BJ (cell line): ENCODE measurements at regions not wholly inside any gene's neighbourhood (a gene's known extent, or its start where the extent isn't known, plus 50 kb on each side); places are given as distances from the start of the nearest gene placed in this dataset.

Experiments used
- CTCF ChIA-PET: fragments of 350-600 bp; formaldehyde crosslinking; extraction: SDS; loops from one replicate; lab custom pipeline; 2021; ENCODE audit warnings: antibody characterized with exemption, inconsistent platforms; lab: Yijun Ruan, JAX
- POLR2A ChIA-PET: fragments of 300-600 bp; sonication (Branson Sonifier 250); formaldehyde crosslinking; extraction: SDS; loops from one replicate; lab custom pipeline; 2021; ENCODE audit warnings: antibody characterized with exemption; lab: Charles Lee
- DNase-seq: peaks from one replicate; pipeline ENCODE4 v3.0.0-alpha.2; 2011; ENCODE audit warnings: low read depth
- H3K27me3 ChIP-seq: 2 replicates; pipeline ENCODE4 v1.6.0; 2011; ENCODE audit warnings: low read length; ENCODE audit not compliant: control insufficient read depth, insufficient read depth
- H3K36me3 ChIP-seq: 2 replicates; pipeline ENCODE4 v1.5.1; 2011; ENCODE audit warnings: low read length; ENCODE audit not compliant: control insufficient read depth, insufficient read depth
- H3K4me3 ChIP-seq: 2 replicates; pipeline ENCODE4 v1.5.1; 2011; ENCODE audit warnings: low read depth, mild to moderate bottlenecking, control low read depth, low read length
- TF ChIP-seq, protein P1 (sequence below): IDR thresholded peaks from 2 replicates; pipeline ENCODE4 v1.5.1; 2011; ENCODE audit warnings: low read depth, mild to moderate bottlenecking, control low read depth, inconsistent platforms, low read length, moderate library complexity; ENCODE audit not compliant: insufficient read depth

GRCh38 chr3:167958141-167958540 lies 137.6 kb downstream of the GOLIM4 start:
- Histone ChIP-seq H3K27me3 (no peaks in the 10 kb centered on the region), H3K4me3 (no peak overlapping the region), H3K36me3 (no peaks in the 10 kb centered on the region)
- ChIA-PET POLR2A (no interaction called here), CTCF (no interaction called here)
- no peak for DNase-seq
- TF ChIP-seq, protein P1, sequence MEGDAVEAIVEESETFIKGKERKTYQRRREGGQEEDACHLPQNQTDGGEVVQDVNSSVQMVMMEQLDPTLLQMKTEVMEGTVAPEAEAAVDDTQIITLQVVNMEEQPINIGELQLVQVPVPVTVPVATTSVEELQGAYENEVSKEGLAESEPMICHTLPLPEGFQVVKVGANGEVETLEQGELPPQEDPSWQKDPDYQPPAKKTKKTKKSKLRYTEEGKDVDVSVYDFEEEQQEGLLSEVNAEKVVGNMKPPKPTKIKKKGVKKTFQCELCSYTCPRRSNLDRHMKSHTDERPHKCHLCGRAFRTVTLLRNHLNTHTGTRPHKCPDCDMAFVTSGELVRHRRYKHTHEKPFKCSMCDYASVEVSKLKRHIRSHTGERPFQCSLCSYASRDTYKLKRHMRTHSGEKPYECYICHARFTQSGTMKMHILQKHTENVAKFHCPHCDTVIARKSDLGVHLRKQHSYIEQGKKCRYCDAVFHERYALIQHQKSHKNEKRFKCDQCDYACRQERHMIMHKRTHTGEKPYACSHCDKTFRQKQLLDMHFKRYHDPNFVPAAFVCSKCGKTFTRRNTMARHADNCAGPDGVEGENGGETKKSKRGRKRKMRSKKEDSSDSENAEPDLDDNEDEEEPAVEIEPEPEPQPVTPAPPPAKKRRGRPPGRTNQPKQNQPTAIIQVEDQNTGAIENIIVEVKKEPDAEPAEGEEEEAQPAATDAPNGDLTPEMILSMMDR, result no peak

GRCh38 chr3:167952969-167953368 lies 142.8 kb downstream of the GOLIM4 start:
- POLR2A ChIA-PET, result no interaction called here
- H3K4me3 ChIP-seq, result no peak overlapping the region
- no peaks in the 10 kb centered on the region for H3K27me3 ChIP-seq
- TF ChIP-seq, protein P1, result no peak
- no peaks in the 10 kb centered on the region for H3K36me3 ChIP-seq
- CTCF ChIA-PET, result interaction anchor here (0.6 kb wide), 1 partner anchor 207 kb away, joined by 4 read pairs; no protein-coding TSS in a partner anchor
- DNase-seq, result no peak

- Histone ChIP-seq H3K27me3 (no peaks in the 10 kb centered on the region), H3K36me3 (no peaks in the 10 kb centered on the region), H3K4me3 (no peak overlapping the region)
- TF ChIP-seq, protein P1, result no peak
- ChIA-PET POLR2A (no interaction called here), CTCF (no interaction called here)
- DNase-seq, result no peak
Measured at GRCh38 chr3:167950212-167950611, 145.5 kb downstream of the GOLIM4 start.

DNA sequence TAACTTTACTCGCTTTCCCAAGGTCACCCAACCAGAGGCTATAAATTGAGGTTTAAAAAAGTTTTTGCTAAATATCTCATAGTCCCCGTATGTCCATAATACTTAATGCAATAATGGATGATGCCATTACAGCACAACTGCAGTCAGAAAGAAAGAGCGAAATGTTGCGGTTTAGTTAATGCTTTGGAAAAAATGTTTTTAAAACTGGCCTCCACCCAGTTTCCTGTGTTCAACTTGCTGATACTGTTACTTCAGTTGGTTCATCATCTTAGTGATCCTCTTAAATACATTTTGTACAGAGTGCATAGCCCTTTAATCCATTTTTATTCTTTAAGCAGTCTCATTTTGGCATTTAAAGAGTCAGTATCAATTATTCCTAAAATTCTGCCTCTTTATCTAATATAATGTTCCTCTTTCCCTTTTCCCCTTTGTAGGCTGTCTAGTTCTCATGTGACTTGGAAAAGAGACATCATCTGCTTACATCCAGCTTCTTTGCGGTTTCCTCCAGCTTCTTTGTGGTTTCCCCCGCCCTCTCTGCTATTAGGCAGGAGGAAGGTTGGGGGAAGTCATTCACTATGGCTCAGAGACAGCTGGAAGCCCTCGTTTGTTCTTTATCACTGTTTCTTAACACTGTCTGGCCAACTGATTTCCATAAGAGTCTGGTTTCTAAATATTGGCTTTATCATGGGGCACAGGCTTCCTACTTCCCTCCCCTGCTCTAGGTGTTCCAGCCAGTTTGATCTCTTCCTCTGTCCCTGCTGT lies 154.3 kb downstream of the GOLIM4 start:
- CTCF ChIA-PET, result no interaction called here
- H3K4me3 ChIP-seq, result no peak overlapping the region

DNA sequence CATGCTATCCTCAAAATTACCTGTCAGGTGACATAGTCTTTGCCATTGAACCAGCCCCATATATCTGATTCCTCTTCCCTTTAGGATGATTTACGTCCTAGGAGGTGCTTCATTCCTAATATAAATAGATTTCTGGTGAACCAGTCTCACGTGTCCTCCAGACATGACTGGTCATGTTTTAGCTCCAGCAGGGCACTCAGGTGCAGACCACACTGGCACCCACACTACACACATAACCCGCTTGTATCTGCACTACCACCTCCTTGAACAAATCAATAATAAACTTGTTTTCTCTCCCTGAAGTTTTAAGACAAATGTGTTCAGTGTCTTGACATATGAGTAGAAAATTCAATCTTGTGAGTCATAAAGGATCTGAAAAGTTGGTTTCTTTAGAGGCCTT lies 155.5 kb downstream of the GOLIM4 start:
- no peaks in the 10 kb centered on the region for H3K36me3 ChIP-seq
- TF ChIP-seq, protein P1, result no peak
- CTCF ChIA-PET, result no interaction called here
- POLR2A ChIA-PET, result no interaction called here
- no peak overlapping the region for H3K4me3 ChIP-seq
- DNase-seq, result no peak
- H3K27me3 ChIP-seq, result no peaks in the 10 kb centered on the region; the same call in 1 of the 2 replicates

More for the DNA sequence above, 154.3 kb downstream of the GOLIM4 start:
- Histone ChIP-seq H3K36me3 (no peaks in the 10 kb centered on the region), H3K27me3 (no peaks in the 10 kb centered on the region)
- POLR2A ChIA-PET, result no interaction called here
- TF ChIP-seq, protein P1, result no peak
- DNase-seq, result peak; percentile 50
